ENCODE measurements at regions not wholly inside any gene's neighbourhood (a gene's known extent, or its start where the extent isn't known, plus 50 kb on each side); places are given as distances from the start of the nearest gene placed in this dataset.

DNA sequence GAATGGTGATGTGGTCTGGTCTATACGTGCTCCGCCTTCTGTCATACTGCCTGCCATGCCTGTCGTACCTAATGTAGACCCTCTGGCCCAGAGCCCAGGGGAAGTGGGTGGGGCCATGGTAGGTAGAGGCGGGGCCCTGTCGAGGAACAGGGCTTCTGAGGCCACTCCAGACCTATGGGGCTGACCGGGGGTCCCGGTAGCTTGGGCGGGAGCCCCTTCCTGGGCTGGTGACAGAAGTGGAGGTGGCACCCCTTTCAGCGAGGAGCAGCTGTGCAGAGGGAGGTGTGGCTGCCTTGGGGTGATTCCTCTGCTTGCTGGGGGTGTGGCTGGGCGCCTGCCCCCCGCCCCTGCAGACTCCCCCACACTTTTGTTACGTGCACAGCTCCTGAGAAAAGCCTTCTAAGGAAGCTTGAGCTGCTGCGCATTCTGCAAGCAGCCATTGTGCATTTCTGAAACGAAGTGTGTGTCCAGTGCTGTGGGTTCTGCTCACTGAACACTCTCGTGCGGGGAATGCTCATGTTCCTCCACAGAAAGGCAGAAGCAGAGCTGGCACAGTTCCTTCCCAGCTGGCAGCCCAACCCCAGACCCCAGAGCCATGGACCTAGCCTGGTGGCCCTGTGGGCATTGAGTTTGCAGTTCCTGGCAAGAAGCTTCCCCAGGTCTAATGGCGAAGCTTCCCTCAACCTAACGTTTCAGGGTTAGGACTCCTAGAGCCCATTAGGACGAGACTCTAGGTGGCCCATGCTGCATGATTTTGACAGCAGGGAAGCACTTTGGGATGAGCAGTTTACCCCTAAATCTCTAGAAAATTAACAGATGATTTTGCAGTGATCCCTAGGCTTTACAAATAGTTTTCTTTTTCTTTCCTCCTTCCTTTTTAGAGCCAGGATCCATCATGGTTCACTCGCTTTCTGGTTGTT lies 72.7 kb upstream of the HGFAC start:
- no peak overlapping the region for H3K9ac ChIP-seq (ENCODE audit: low read length)
- no peak overlapping the region for H3K4me2 ChIP-seq (ENCODE audit: low read length)
- no peaks in the 10 kb centered on the region for H4K20me1 ChIP-seq (ENCODE audit: low read length)
- ChIA-PET CTCF (no interaction called here), POLR2A (ENCODE audit: unreplicated experiment) (no interaction called here)
- no peak overlapping the region for H3K27ac ChIP-seq (ENCODE audit: low read length)
- no peaks in the 10 kb centered on the region for H3K36me3 ChIP-seq (ENCODE audit: low read depth, low read length)
- no peaks in the 10 kb centered on the region for H3K4me1 ChIP-seq (ENCODE audit: insufficient read depth, low read length)
- no TSS peak for BruUV-seq (replicated peaks)
- H3K27me3 ChIP-seq (ENCODE audit: low read length): no peaks in the 10 kb centered on the region
- H3K9me3 ChIP-seq (ENCODE audit: low read length): no peaks in the 10 kb centered on the region
- H3K9me2 ChIP-seq (replicated peaks; ENCODE audit: low read length): no peaks in the 10 kb centered on the region
- no peak for TF ChIP-seq EZH2 (IDR thresholded peaks at IDR 0.05; ENCODE audit: low read length, unreplicated experiment)
- no peak for TF ChIP-seq EZH2phosphoT487 (IDR thresholded peaks at IDR 0.05; ENCODE audit: borderline replicate concordance, low read length)
- TF ChIP-seq, protein P1, sequence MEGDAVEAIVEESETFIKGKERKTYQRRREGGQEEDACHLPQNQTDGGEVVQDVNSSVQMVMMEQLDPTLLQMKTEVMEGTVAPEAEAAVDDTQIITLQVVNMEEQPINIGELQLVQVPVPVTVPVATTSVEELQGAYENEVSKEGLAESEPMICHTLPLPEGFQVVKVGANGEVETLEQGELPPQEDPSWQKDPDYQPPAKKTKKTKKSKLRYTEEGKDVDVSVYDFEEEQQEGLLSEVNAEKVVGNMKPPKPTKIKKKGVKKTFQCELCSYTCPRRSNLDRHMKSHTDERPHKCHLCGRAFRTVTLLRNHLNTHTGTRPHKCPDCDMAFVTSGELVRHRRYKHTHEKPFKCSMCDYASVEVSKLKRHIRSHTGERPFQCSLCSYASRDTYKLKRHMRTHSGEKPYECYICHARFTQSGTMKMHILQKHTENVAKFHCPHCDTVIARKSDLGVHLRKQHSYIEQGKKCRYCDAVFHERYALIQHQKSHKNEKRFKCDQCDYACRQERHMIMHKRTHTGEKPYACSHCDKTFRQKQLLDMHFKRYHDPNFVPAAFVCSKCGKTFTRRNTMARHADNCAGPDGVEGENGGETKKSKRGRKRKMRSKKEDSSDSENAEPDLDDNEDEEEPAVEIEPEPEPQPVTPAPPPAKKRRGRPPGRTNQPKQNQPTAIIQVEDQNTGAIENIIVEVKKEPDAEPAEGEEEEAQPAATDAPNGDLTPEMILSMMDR (conservative IDR thresholded peaks at IDR 0.05; ENCODE audit: low read depth, low read length): no peak
- intact Hi-C loops (cut with micrococcal nuclease): no loop called here
- no peaks in the 10 kb centered on the region for H3F3A ChIP-seq (ENCODE audit: low read length, unreplicated experiment)
- no peak overlapping the region for H3K4me3 ChIP-seq (ENCODE audit: low read length)
- H3K79me2 ChIP-seq (ENCODE audit: low read length): no peaks in the 10 kb centered on the region
- no peak for ATAC-seq
- no peak for DNase-seq
- no peak overlapping the region for H2AFZ ChIP-seq (ENCODE audit: low read length)

DNA sequence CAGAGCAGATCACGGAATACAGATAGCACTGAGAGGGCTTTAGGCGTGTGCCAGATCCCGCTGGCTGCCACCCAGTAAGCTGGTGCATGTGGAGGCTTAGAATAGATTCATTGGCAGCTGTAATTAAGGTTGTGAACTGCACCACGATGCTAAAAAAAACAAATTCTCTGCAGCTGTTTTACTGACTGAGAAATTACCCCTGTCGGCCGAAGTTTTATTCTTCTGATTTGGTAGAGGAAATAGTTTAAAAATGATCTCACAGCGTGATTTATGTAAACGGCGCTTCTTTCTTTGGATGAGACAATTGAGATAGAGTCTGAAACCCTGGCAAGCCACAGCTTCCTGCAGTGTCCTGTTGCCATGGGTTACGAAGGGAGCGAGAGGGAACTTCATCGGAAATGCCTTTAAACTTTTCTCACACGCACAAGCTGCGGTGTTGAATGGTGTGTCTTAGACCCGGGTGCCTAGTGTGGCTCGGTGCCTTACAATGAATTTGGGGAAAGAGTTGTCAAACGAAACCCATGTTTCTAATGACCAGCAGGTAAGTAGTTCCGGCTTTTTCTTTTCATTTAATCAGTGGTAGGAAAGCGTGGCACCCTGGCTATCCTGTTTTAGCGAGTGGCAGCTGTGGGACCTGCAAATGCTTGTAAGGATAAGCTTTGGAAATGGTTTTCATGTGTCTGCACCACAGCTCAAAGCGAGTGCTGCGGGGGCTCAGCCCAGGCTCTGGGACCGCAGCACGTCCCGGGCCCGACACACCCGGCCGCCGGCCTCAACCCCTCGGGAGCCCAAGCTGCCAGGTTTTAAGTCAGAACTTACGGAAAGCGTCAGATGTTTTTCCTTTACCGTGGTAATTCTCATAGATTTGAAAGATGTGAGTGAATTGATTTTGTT lies 71.7 kb upstream of the HGFAC start:
- no peak overlapping the region for H3K4me3 ChIP-seq (ENCODE audit: low read length)
- ChIA-PET CTCF (no interaction called here), POLR2A (ENCODE audit: unreplicated experiment) (no interaction called here)
- intact Hi-C loops (cut with micrococcal nuclease): no loop called here
- no peak overlapping the region for H3K4me2 ChIP-seq (ENCODE audit: low read length)
- DNase-seq (peak; percentile 6), ATAC-seq (peak; percentile 27; the same call in 1 of the 2 replicates)
- no peak overlapping the region for H2AFZ ChIP-seq (ENCODE audit: low read length)
- H3F3A ChIP-seq (ENCODE audit: low read length, unreplicated experiment): no peaks in the 10 kb centered on the region
- H3K9me3 ChIP-seq (ENCODE audit: low read length): no peaks in the 10 kb centered on the region
- no peaks in the 10 kb centered on the region for H3K4me1 ChIP-seq (ENCODE audit: insufficient read depth, low read length)
- H3K9ac ChIP-seq (ENCODE audit: low read length): no peak overlapping the region
- H3K27ac ChIP-seq (ENCODE audit: low read length): no peak overlapping the region
- H3K36me3 ChIP-seq (ENCODE audit: low read depth, low read length): no peaks in the 10 kb centered on the region
- no peaks in the 10 kb centered on the region for H3K79me2 ChIP-seq (ENCODE audit: low read length)
- H3K27me3 ChIP-seq (ENCODE audit: low read length): no peaks in the 10 kb centered on the region
- BruUV-seq (replicated peaks): no TSS peak
- no peaks in the 10 kb centered on the region for H3K9me2 ChIP-seq (replicated peaks; ENCODE audit: low read length)
- H4K20me1 ChIP-seq (ENCODE audit: low read length): no peaks in the 10 kb centered on the region
- TF ChIP-seq EZH2 (IDR thresholded peaks at IDR 0.05; ENCODE audit: low read length, unreplicated experiment) (no peak), EZH2phosphoT487 (IDR thresholded peaks at IDR 0.05; ENCODE audit: borderline replicate concordance, low read length) (no peak)
- TF ChIP-seq, protein P1 (conservative IDR thresholded peaks at IDR 0.05; ENCODE audit: low read depth, low read length): no peak
